Spleen (tissue), 11 donors: ENCODE measurements at regions not wholly inside any gene's neighbourhood (a gene's known extent, or its start where the extent isn't known, plus 50 kb on each side); places are given as distances from the start of the nearest gene placed in this dataset.

Source experiments
- DNase-seq: peaks from one replicate; pipeline ENCODE4 v3.0.0-alpha.2; 2020
- H3K27ac ChIP-seq, 8 donors: fragments of 200-600 bp; sonication (generic) in 7 of 8; 1 replicate in 4 of 8; 2 replicates in 4 of 8; pipeline versions ENCODE4 v1.5.0 to v1.8.0; 2016 to 2021; ENCODE audit warnings: inconsistent platforms in 4 of 8, mild to moderate bottlenecking in 4 of 8, moderate library complexity in 1 of 8
- H3K27me3 ChIP-seq, 7 donors: fragments of 200-600 bp; sonication (generic) in 6 of 7; replicated peaks in 1 of 7; 1 replicate in 4 of 7; 2 replicates in 3 of 7; pipeline versions ENCODE4 v1.5.0 to v1.8.0; 2016 to 2021; ENCODE audit warnings: inconsistent platforms in 3 of 7, mild to moderate bottlenecking in 1 of 7
- H3K36me3 ChIP-seq, 6 donors: fragments of 200-600 bp; sonication (generic) in 5 of 6; 1 replicate in 4 of 6; 2 replicates in 2 of 6; pipeline versions ENCODE4 v1.5.0 to v1.8.0; 2016 to 2021; ENCODE audit warnings: inconsistent platforms in 2 of 6
- H3K4me1 ChIP-seq, 6 donors: fragments of 200-600 bp; sonication (generic) in 5 of 6; 1 replicate in 3 of 6; 2 replicates in 3 of 6; pipeline versions ENCODE4 v1.5.0 to v1.8.0; 2016 to 2021; ENCODE audit warnings: inconsistent platforms in 3 of 6
- H3K4me3 ChIP-seq, 8 donors: fragments of 200-600 bp; sonication (generic) in 7 of 8; 1 replicate in 4 of 8; 2 replicates in 4 of 8; pipeline versions ENCODE4 v1.5.0 to v1.8.0; 2016 to 2021; ENCODE audit warnings: inconsistent platforms in 4 of 8, mild to moderate bottlenecking in 4 of 8, moderate library complexity in 2 of 8
- H3K9me3 ChIP-seq, 8 donors: fragments of 200-600 bp; sonication (generic) in 7 of 8; 1 replicate in 4 of 8; 2 replicates in 4 of 8; pipeline versions ENCODE4 v1.5.0 to v1.8.0; 2016 to 2021; ENCODE audit warnings: inconsistent platforms in 4 of 8
- CTCF ChIP-seq, 11 experiments: fragments of 200-600 bp in 7 of 11; fragments of 450-650 bp in 4 of 11; sonication (generic) in 4 of 11; IDR thresholded peaks in 8 of 11; conservative IDR thresholded peaks in 3 of 11; 1 replicate in 7 of 11; 2 replicates in 4 of 11; pipeline versions ENCODE4 v1.4.0 to v1.8.0; 2016 to 2021; ENCODE audit warnings: antibody characterized with exemption in 11 of 11, inconsistent platforms in 4 of 11, mild to moderate bottlenecking in 1 of 11
- POLR2A ChIP-seq, 3 donors: fragments of 450-650 bp; IDR thresholded peaks; one replicate each; pipeline ENCODE4 v1.5.1; 2017; ENCODE audit warnings: antibody characterized with exemption in 3 of 3, mild to moderate bottlenecking in 1 of 3
- POLR2AphosphoS5 ChIP-seq, 3 donors: sonication (generic); formaldehyde crosslinking; IDR thresholded peaks; one replicate each; pipeline ENCODE4 v1.5.1; 2017; ENCODE audit warnings: antibody characterized with exemption in 3 of 3
- whole genome bisulfite sequencing, 5 donors: extraction: QIAGEN DNeasy Blood & Tissue Kit in 3 of 5; methylation state at CpG; one replicate each; pipeline versions ENCODE4 v1.1.5 to v1.1.7; 2013 to 2018; 5-methylcytosine and 5-hydroxymethylcytosine counted together
- intact Hi-C: fragments of 100-400 bp; cut with DNase I; formaldehyde crosslinking; loops from one replicate; pipeline ENCODE4 v1.15.0; 2023; ENCODE audit warnings: low total_unique reads
- donor health status: healthy with polysubstance abuse.
- donor health status: DM: no; HTN: no; CAD: no; lungs with moderate emphysema.
- donor health status: DM: no; HTN: no; CAD: no.
- donor health status: Bipolar disorder and iron deficiency.
- donor health status: healthy.
- donor health status: DM: no; HTN: no; CAD: no.
- donor health status: DM: yes; HTN: yes; CAD: no.

DNA sequence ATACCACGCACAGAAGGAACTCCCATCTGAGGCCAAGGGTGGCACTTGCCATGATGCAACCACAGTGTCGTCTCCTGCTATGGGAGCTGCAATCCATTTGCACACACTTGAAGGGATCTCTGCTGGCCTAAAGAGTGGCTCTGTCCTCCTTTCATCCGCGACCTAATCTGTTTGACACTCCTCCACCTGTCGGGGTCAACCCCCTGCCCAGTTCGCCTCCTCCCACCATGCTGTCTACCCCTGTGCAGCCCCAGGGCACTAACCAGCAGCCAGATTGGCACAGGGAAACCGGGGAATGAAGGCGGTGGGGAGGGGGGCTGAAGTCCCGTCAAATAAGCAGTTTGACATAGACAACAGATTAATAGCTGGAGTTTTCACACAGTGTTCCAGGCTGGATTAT is 58.1 kb upstream of the FOXQ1 start:
- WGBS, 5 donors: 82 to 90% (median 88%) methylated on average over 9 of the region's 9 CpGs
- Histone ChIP-seq H3K27ac (no peak overlapping the region), H3K27me3 (peaks cover 0 to 53% (median 0%) of the 10 kb centered on the region in 7 donors), H3K4me3 (no peak overlapping the region), H3K36me3 (no peaks in the 10 kb centered on the region), H3K9me3 (no peaks in the 10 kb centered on the region), H3K4me1 (no peaks in the 10 kb centered on the region)
- intact Hi-C loops: no loop called here
- no peak for DNase-seq
- TF ChIP-seq POLR2AphosphoS5 (IDR thresholded peaks at IDR 0.05): no peak
- no peak for TF ChIP-seq POLR2A (IDR thresholded peaks at IDR 0.05)
- no peak for TF ChIP-seq CTCF (IDR thresholded peaks at IDR 0.05 in 8 of 11, conservative IDR thresholded peaks at IDR 0.05 in 3 of 11)

- no peak for TF ChIP-seq POLR2A (IDR thresholded peaks at IDR 0.05)
- TF ChIP-seq CTCF (IDR thresholded peaks at IDR 0.05 in 8 of 11, conservative IDR thresholded peaks at IDR 0.05 in 3 of 11): no peak
- no peak for TF ChIP-seq POLR2AphosphoS5 (IDR thresholded peaks at IDR 0.05)
Observed at GRCh38 chr6:1251198-1252155, 60.4 kb upstream of the FOXQ1 start.

DNA sequence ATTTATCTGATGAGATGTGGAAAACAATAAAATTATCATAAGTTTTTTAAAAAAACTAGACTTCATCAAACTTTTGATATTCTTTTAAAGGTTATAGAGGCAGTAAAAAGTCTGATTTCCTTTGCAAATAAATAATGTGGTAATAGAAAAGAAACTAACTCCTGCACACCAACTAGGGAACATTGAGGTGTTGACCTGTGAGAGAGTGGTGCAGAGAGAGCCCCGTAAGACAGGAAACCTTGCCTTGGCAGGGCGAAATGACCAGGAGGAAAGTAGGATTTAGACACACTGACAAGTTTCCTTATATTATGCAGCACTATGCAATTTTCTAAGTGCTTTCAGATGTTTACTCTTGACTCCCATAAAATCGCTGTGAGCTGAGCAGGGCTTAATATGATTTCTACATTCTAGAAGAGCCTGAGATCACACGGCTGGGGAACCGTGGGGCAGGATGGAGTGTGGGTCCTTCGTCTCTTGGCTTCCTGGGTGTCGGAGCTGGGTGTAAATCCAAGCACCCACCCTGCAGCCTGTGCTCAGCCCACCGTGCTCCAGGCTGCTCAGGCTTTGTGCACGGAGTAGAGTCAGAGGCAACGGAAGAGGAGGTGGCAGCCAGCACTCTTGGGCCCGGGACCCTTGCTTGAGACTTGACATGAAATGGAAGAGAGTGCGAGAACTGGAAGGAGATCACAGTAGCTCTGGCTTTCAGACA is 61.3 kb upstream of the FOXQ1 start:
- Histone ChIP-seq H3K27ac (no peak overlapping the region), H3K4me3 (no peak overlapping the region), H3K36me3 (no peaks in the 10 kb centered on the region), H3K9me3 (no peaks in the 10 kb centered on the region), H3K4me1 (no peaks in the 10 kb centered on the region), H3K27me3 (peaks cover 0 to 40% (median 0%) of the 10 kb centered on the region in 7 donors)
- WGBS, 5 donors: 60 to 78% (median 71%) methylated on average over 12 of the region's 12 CpGs
- no peak for TF ChIP-seq POLR2A (IDR thresholded peaks at IDR 0.05)
- no peak for TF ChIP-seq POLR2AphosphoS5 (IDR thresholded peaks at IDR 0.05)
- TF ChIP-seq CTCF (IDR thresholded peaks at IDR 0.05 in 8 of 11, conservative IDR thresholded peaks at IDR 0.05 in 3 of 11): no peak
- DNase-seq: no peak
- intact Hi-C loops: no loop called here

More at GRCh38 chr6:1251198-1252155, 60.4 kb upstream of the FOXQ1 start:
- H3K4me1 ChIP-seq: no peaks in the 10 kb centered on the region
- WGBS, 5 donors: 80 to 85% (median 81%) methylated on average over 13 of the region's 13 CpGs
- H3K36me3 ChIP-seq: no peaks in the 10 kb centered on the region
- H3K4me3 ChIP-seq: no peak overlapping the region
- intact Hi-C loops: no loop called here
- DNase-seq: no peak
- no peaks in the 10 kb centered on the region for H3K9me3 ChIP-seq
- no peak overlapping the region for H3K27ac ChIP-seq
- peaks cover 0 to 49% (median 0%) of the 10 kb centered on the region in 7 donors for H3K27me3 ChIP-seq

DNA sequence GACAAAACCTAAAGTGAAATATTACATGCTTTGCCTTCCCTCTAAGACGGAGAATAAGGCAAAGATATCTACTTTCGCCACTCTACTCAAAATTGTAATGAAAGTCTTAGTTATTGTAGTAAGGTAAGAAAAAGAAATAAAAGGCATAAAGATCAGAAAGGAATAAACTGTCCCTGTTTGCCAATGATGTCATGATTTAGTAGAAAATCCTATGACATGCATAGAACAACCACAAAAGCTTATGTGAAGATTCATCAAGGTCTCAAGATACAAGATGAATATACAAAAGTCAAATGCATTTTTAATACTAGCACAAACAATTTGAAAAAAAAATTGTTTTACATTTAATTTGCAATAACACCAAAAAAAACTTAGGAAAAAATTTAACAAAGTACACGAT is 64.0 kb upstream of the FOXQ1 start:
- Histone ChIP-seq H3K27ac (no peak overlapping the region), H3K9me3 (no peaks in the 10 kb centered on the region), H3K4me3 (no peak overlapping the region), H3K4me1 (no peaks in the 10 kb centered on the region), H3K36me3 (no peaks in the 10 kb centered on the region), H3K27me3 (peaks cover 0 to 37% (median 0%) of the 10 kb centered on the region in 7 donors)
- TF ChIP-seq POLR2A (IDR thresholded peaks at IDR 0.05) (no peak), CTCF (IDR thresholded peaks at IDR 0.05 in 8 of 11, conservative IDR thresholded peaks at IDR 0.05 in 3 of 11) (no peak), POLR2AphosphoS5 (IDR thresholded peaks at IDR 0.05) (no peak)
- WGBS, 5 donors: 86 to 92% (median 88%) methylated on average over 3 of the region's 3 CpGs
- DNase-seq: no peak
- intact Hi-C loops: no loop called here
